ENCODE measurements at regions not wholly inside any gene's neighbourhood (a gene's known extent, or its start where the extent isn't known, plus 50 kb on each side); places are given as distances from the start of the nearest gene placed in this dataset.

DNA sequence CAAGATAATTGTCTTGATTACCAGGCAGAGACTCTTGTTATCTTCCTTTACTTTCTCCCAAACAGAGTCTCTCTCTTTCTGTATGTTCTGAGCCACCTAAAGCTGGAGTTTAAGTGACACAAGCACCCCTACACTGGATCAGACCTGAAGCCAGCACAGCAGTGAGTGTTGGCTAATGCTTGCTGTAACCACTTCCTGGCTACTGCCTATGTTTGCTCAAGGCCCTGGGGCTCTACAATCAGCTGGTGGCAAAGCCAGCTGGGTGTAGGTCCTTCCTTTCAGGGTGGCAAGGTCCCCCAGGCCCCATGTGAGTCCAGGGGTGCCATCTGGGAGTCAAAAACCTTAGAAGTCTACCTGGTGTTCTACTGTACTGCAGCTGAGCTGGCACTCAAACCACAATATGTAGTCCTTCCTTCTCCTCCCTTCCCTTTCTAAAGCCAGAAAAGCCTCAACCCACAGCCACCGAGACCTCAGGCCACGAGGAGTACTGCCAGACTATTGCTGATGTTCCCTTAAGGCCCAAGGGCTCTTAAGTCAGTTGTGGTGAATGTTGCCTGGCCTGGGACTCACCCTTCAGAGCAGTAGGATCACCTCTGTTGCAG lies 416.3 kb downstream of the ADRA2A start:
- DNase-seq (ENCODE audit: low read depth in 2 of 2, low spot score in 1 of 2) = no peak

DNA sequence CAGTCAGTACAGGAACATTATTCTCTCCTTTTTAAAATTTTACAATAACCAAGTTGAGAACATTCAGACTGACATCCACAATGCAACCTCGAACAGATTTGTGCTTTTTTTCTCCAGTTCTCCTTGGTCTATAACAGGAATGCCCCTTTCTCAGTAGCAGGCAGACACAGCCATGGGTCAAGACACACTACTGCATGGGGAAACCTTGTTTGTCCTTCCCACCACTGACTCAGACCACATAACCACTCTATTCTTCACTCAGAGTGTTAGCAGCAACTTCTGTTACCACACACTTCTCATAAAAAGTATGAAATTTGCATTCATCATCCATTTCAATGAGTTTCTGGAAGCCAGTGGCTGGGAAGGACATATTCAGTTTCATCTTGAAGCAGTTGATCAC lies 421.7 kb downstream of the ADRA2A start:
- no peak for DNase-seq (ENCODE audit: low read depth in 2 of 2, low spot score in 1 of 2)

GRCh38 chr10:111504376-111504775 lies 427.5 kb downstream of the ADRA2A start:
- no peak for DNase-seq (ENCODE audit: low read depth in 2 of 2, low spot score in 1 of 2)

GRCh38 chr10:111506266-111507034 lies 429.6 kb downstream of the ADRA2A start:
- DNase-seq (ENCODE audit: low read depth in 2 of 2, low spot score in 1 of 2) = no peak

DNA sequence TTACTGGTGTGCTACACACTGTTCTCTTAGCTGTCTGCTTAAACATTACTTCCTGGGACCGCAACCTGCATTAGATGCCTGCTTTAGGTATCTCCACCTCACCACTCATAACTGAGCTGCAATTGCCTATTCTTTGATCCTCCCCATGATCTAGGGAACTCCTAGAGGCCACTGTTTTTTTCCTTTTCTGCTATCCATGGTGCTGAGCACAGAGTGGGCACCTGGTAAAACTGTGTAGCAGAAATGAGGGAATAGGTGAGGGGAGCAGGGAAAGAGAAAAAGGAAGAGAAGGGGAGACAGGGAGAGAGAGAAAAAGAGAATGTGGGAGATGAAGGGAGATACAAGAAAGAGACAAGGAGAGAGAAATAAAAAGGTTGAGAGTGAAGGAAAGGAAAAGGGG lies 434.9 kb downstream of the ADRA2A start:
- no peak for DNase-seq (ENCODE audit: low read depth in 2 of 2, low spot score in 1 of 2)

DNA sequence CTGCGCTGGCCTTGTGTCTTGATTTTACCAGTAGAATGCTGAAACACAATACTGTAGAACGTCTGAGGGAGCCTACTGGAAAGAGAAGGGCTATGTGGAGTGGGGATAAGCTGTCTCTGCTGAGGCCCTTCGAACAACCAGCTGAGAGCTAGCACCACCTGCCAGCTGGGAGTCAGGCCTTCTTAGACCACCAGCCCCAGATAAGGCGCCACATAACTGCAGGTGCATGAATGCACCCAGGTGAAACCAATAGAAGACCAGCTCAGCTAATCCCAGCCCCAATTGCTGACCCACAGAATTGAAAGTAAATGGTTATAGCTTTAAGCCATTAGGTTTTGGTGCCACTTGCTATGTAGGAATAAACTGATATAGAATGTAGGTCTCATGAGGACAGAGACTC lies 438.4 kb downstream of the ADRA2A start:
- DNase-seq (ENCODE audit: low read depth in 2 of 2, low spot score in 1 of 2) = no peak

GRCh38 chr10:111515706-111516105 lies 438.9 kb downstream of the ADRA2A start:
- no peak for DNase-seq (ENCODE audit: low read depth in 2 of 2, low spot score in 1 of 2)

DNA sequence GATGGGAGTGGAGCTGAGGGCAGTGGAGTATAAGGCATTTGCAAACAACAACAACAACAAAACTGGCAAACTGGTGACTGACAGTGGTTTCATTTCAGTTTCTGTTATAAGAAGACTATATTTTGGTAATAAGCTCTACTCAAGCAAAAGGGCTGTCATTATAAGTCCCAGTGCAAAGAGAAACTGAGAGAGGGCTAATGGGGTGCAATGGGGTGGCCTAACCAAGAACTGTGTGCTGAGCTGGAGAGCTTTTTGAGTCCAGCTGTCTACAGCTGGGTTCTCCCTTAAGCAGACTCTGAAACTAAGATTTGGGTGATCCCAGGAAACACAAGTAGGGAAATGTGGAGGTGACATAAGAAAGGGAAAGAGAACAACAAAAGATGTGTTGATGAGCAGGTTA lies 439.3 kb downstream of the ADRA2A start:
- DNase-seq (ENCODE audit: low read depth in 2 of 2, low spot score in 1 of 2) = no peak

GRCh38 chr10:111522141-111522540 lies 445.3 kb downstream of the ADRA2A start:
- no peak for DNase-seq (ENCODE audit: low read depth in 2 of 2, low spot score in 1 of 2)

GRCh38 chr10:111522551-111522950 lies 445.7 kb downstream of the ADRA2A start:
- no peak for DNase-seq (ENCODE audit: low read depth in 2 of 2, low spot score in 1 of 2)

GRCh38 chr10:111523016-111523415 lies 446.2 kb downstream of the ADRA2A start:
- DNase-seq (ENCODE audit: low read depth in 2 of 2, low spot score in 1 of 2) = no peak

- no peak for DNase-seq (ENCODE audit: low read depth in 2 of 2, low spot score in 1 of 2)
Measured at GRCh38 chr10:111524134-111524533, 447.3 kb downstream of the ADRA2A start.

DNA sequence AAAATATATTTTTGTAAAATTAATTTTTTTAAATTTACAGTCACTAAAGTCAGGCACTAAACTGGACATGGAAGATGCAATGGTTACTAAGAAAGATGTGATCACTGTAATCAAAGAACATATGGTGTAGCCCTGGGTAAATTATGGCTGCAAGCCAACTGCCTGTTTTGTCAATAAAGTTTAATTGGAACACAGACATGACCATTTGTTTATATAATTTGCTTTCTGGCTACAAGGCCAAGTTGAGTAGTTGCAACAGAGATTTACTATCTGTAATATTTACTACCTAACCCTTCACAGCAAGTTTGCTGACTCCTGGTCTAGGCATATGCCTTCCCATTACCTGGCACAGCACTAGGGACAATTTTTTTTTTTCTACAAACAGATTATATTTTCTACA lies 448.9 kb downstream of the ADRA2A start:
- no peak for DNase-seq (ENCODE audit: low read depth in 2 of 2, low spot score in 1 of 2)

- DNase-seq (ENCODE audit: low read depth in 2 of 2, low spot score in 1 of 2) = no peak
Measured at GRCh38 chr10:111531690-111532089, 454.9 kb downstream of the ADRA2A start.

- DNase-seq (ENCODE audit: low read depth in 2 of 2, low spot score in 1 of 2) = no peak
Measured at GRCh38 chr10:111532139-111532538, 455.3 kb downstream of the ADRA2A start.

DNA sequence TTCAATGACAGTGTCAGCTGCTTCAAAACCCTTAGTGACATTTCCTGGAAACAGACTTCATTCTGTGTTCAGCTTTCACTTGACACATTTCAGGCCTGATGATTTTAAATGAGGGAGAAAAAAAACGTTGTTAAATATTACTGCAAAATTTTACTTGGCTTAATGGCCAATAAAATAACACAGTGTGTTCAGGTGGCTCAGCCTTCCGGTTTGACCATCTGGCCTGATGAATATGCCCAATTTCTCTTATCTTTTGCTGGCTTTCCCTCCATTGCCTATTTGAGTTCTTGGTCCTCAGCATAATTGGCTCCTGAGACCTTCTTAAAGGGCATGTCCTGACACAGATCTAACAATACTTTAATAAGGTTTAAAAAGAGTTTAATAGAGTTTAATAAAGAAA lies 462.4 kb downstream of the ADRA2A start:
- DNase-seq (ENCODE audit: low read depth in 2 of 2, low spot score in 1 of 2) = no peak

- no peak for DNase-seq (ENCODE audit: low read depth in 2 of 2, low spot score in 1 of 2)
Measured at GRCh38 chr10:111543854-111544253, 467.0 kb downstream of the ADRA2A start.

DNA sequence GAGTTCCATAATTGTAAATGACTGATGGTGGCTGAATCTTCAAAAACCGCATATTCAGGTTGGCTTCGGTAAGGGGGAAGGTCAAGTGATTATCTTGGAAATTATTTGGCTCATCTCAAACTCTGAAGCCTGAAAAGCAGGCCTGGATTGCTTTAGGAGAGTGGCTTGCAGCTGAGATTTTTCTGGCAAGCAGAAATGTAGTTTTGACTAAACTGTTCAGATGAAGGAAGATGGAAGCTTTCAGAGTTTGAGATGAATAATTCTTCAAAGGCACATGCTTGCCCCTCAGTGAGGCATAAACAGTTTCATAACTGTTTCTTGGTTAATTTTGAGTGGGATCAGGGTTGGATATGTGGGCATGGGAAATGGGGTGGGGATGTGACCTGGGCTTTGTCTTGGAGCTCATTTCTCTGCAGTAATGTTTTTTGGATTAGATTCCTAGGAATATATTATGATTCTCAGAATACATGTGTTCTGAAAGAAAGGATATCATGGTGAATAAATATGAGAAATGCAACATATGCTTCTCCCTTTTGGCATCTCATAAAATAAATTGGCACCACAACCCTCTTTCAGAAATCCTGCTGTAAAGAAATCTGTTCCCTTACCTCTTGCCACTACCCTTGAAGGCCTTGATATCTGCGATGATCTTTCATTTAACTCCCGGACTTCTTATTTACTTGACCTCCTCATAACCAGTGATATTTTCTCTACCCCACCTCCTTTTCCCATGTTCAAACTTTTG lies 469.2 kb downstream of the ADRA2A start:
- no peak for DNase-seq (ENCODE audit: low read depth in 2 of 2, low spot score in 1 of 2)

GRCh38 chr10:111548084-111548726 lies 471.4 kb downstream of the ADRA2A start:
- no peak for DNase-seq (ENCODE audit: low read depth in 2 of 2, low spot score in 1 of 2)

DNA sequence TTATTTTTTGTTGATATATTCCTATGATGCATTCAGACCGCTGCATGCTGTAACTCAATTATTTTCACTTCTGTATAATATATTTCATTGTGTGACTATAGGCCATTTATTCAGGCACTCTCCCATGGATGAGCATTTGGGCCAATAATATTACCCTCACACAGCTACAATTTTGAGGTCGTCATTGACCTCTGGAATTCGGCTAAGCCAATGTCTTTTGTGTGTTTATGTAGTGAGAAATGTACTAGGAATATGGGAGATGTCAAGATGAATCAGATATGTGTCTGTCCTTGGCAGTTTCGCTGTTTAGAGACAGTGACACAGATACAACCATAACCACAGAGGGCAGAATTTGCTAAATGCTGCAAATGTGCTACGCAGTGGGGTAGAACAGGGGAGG lies 474.2 kb downstream of the ADRA2A start:
- no peak for DNase-seq (ENCODE audit: low read depth in 2 of 2, low spot score in 1 of 2)

DNA sequence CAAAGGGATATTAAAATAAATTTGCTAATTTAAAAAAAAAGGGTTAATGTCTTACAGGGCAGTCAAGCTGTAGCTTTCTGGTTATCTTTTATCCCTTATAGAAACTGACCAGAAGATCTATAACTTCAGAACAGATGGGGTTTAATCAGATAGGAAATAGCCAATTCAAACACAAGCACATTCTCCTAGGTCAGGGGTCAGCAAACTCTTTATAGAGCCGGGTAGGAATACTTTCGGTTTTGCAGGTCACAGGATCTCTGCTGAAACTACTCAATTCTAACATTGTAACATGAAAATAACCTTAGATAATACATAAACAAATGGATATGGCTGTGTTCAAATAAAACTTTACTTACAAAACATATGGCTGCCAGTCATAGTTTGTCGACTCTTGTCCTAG lies 479.8 kb downstream of the ADRA2A start:
- no peak for DNase-seq (ENCODE audit: low read depth in 2 of 2, low spot score in 1 of 2)

- no peak for DNase-seq (ENCODE audit: low read depth in 2 of 2, low spot score in 1 of 2)
Measured at GRCh38 chr10:111558211-111558610, 481.4 kb downstream of the ADRA2A start.

Data from stimulated activated CD8-positive, alpha-beta memory T cell treated with anti-CD3 and anti-CD28 coated beads, Interleukin-4, amount 100 ng/mL, for 4 hours (primary cell).